PC-9 (cell line): ENCODE measurements at regions not wholly inside any gene's neighbourhood (a gene's known extent, or its start where the extent isn't known, plus 50 kb on each side); places are given as distances from the start of the nearest gene placed in this dataset.

Experiments
- BruUV-seq: library from RNA; stranded (reverse); fragments of 400-500 nt; replicated peaks from 2 replicates; lab custom pipeline; 2021; lab: Mats Ljungman, UMichigan
- CTCF ChIA-PET: fragments of 300-600 bp; sonication (Branson Sonifier 250); formaldehyde crosslinking; loops from one replicate; lab custom pipeline; 2022; ENCODE audit warnings: antibody characterized with exemption; lab: Charles Lee
- POLR2A ChIA-PET: fragments of 300-600 bp; sonication (Branson Sonifier 250); formaldehyde crosslinking; loops from one replicate; lab custom pipeline; 2022; ENCODE audit warnings: antibody characterized with exemption; ENCODE audit not compliant: unreplicated experiment; lab: Charles Lee
- DNase-seq, 2 experiments: peaks; one replicate each; pipeline versions ENCODE4 v3.0.0 to v3.0.0-alpha.2; 2015 to 2022; ENCODE audit warnings: mixed read lengths in 1 of 2
- H2AFZ ChIP-seq: fragments of 200-600 bp; sonication (generic); 2 replicates; pipeline ENCODE4 v1.8.1; 2017; ENCODE audit warnings: antibody characterized with exemption
- H3F3A ChIP-seq: fragments of 200-600 bp; sonication (generic); 2 replicates; pipeline ENCODE4 v1.8.1; 2017; ENCODE audit warnings: antibody characterized with exemption, mild to moderate bottlenecking, low read depth; ENCODE audit not compliant: insufficient read depth
- H3K27ac ChIP-seq: fragments of 200-600 bp; sonication (generic); 2 replicates; pipeline ENCODE4 v1.6.1; 2016; ENCODE audit warnings: mixed run types
- H3K27me3 ChIP-seq: fragments of 200-600 bp; sonication (generic); 2 replicates; pipeline ENCODE4 v1.6.1; 2016; ENCODE audit warnings: low read depth, mixed run types; ENCODE audit not compliant: insufficient read depth
- H3K36me3 ChIP-seq: fragments of 200-600 bp; sonication (generic); 2 replicates; pipeline ENCODE4 v1.6.1; 2016; ENCODE audit warnings: low read depth, mixed run types
- H3K4me1 ChIP-seq: fragments of 200-600 bp; sonication (generic); replicated peaks from 2 replicates; pipeline ENCODE4 v1.6.1; 2016; ENCODE audit warnings: mixed run types; ENCODE audit not compliant: insufficient read depth
- H3K4me2 ChIP-seq: fragments of 200-600 bp; sonication (generic); 2 replicates; pipeline ENCODE4 v1.6.1; 2017; ENCODE audit warnings: mixed run types
- H3K4me3 ChIP-seq: fragments of 200-600 bp; sonication (generic); 2 replicates; pipeline ENCODE4 v1.6.1; 2016; ENCODE audit warnings: mixed run types
- H3K79me2 ChIP-seq: fragments of 200-600 bp; sonication (generic); 2 replicates; pipeline ENCODE4 v1.6.1; 2017; ENCODE audit warnings: low read depth, mixed run types
- H3K9me2 ChIP-seq: fragments of 200-600 bp; sonication (generic); 2 replicates; pipeline ENCODE4 v1.8.1; 2017; ENCODE audit warnings: mild to moderate bottlenecking; ENCODE audit not compliant: insufficient read depth
- H3K9me3 ChIP-seq: fragments of 200-600 bp; sonication (generic); 2 replicates; pipeline ENCODE4 v1.8.1; 2016; ENCODE audit warnings: low read depth; ENCODE audit not compliant: insufficient read depth
- H4K20me1 ChIP-seq: fragments of 200-600 bp; sonication (generic); 2 replicates; pipeline ENCODE4 v1.8.1; 2017; ENCODE audit not compliant: insufficient read depth
- EZH2 ChIP-seq: fragments of 200-600 bp; sonication (generic); IDR thresholded peaks from 2 replicates; pipeline ENCODE4 v1.8.0; 2017; ENCODE audit warnings: antibody characterized with exemption, low read depth
- intact Hi-C: fragments of 100-400 bp; cut with micrococcal nuclease; formaldehyde crosslinking; loops from one replicate; pipeline ENCODE4 v1.10.0; 2022; ENCODE audit not compliant: unreplicated experiment
- TF ChIP-seq, protein P1 (sequence below): fragments of 200-600 bp; sonication (generic); conservative IDR thresholded peaks from 2 replicates; pipeline ENCODE4 v1.6.1; 2017; ENCODE audit warnings: mixed run types, antibody characterized with exemption, mild to moderate bottlenecking, moderate library complexity

DNA sequence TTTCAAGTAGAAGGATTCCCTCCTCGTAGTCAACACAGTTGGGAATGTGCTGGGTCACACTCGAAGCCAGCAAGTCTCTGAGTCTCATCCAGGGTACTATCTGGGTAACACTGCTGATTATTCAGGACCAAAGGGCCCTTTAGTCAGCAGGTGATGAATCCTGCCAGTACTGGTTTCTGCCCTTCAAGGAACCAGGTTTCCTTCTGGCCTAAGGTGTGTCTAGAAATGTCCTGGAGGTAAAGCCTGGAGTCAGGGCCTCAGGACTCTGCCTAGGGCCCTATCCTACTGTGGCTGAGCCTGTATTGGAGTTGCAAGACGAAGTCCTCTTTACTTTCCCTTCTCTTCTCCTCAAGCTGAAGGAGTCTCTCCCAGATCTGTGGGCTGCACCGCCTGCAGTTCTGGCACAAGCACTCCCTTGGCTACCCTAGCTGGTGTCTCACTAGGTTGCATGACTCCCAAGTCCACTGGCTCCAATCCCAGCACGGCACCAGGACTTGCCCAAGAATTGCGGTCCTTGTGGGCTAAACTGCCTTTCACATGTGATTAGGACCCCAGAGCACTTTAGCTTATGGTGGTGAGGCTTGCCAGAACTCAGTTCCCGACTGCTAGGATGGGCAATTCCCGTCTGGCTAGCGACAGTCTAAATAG lies 193.7 kb upstream of the PDE3A start:
- TF ChIP-seq, protein P1, sequence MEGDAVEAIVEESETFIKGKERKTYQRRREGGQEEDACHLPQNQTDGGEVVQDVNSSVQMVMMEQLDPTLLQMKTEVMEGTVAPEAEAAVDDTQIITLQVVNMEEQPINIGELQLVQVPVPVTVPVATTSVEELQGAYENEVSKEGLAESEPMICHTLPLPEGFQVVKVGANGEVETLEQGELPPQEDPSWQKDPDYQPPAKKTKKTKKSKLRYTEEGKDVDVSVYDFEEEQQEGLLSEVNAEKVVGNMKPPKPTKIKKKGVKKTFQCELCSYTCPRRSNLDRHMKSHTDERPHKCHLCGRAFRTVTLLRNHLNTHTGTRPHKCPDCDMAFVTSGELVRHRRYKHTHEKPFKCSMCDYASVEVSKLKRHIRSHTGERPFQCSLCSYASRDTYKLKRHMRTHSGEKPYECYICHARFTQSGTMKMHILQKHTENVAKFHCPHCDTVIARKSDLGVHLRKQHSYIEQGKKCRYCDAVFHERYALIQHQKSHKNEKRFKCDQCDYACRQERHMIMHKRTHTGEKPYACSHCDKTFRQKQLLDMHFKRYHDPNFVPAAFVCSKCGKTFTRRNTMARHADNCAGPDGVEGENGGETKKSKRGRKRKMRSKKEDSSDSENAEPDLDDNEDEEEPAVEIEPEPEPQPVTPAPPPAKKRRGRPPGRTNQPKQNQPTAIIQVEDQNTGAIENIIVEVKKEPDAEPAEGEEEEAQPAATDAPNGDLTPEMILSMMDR, result no peak
- TF ChIP-seq EZH2, result no peak
- Histone ChIP-seq H3F3A (no peaks in the 10 kb centered on the region), H4K20me1 (no peaks in the 10 kb centered on the region), H3K9me2 (0 out of 2 replicates have a peak, but pooled peaks cover 3% of the 10 kb centered on the region), H3K36me3 (no peaks in the 10 kb centered on the region), H3K4me2 (no peak overlapping the region), H3K79me2 (no peaks in the 10 kb centered on the region), H3K27ac (no peak overlapping the region), H3K27me3 (no peaks in the 10 kb centered on the region), H3K4me3 (no peak overlapping the region), H3K4me1 (no peaks in the 10 kb centered on the region), H2AFZ (no peak overlapping the region), H3K9me3 (no peaks in the 10 kb centered on the region)
- ChIA-PET CTCF (no interaction called here), POLR2A (no interaction called here)
- no peak for DNase-seq
- no TSS peak for BruUV-seq
- intact Hi-C loops, result no loop called here

DNA sequence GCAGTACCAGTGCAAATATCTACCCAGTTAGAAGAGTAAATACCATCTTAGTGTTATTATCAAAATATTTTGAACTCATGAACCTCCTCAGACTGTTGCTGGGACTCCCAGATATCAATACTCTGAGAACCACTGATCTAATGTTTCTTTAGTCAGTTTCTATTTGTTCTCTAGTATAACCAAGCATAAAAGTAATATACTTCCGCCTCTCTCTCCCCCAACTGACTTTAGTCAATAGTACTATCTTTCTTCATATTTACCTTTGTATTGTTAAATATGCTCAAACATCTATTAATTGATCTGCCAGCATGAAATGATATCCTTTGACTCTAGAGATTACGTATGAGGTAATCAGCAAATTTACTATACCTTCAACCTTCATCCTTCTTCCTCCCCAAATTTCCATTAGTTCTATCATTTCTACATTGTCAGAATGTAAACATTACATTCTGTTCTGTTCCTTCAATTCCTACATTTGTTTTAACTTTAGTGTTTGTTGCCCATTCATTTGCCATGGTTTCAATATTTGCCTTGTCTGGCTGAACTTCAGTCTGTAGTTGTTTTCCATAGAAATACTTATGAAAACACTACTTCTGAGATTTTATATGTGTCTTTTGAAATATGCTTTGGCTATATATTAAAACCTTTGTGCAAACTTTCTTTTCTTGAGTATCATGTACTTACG lies 192.5 kb upstream of the PDE3A start:
- Histone ChIP-seq H3K4me2 (no peak overlapping the region), H3K9me2 (0 out of 2 replicates have a peak, but pooled peaks cover 3% of the 10 kb centered on the region), H2AFZ (no peak overlapping the region), H3K4me1 (no peaks in the 10 kb centered on the region), H4K20me1 (no peaks in the 10 kb centered on the region), H3K27ac (no peak overlapping the region), H3K4me3 (no peak overlapping the region), H3F3A (no peaks in the 10 kb centered on the region), H3K79me2 (no peaks in the 10 kb centered on the region), H3K9me3 (no peaks in the 10 kb centered on the region), H3K36me3 (no peaks in the 10 kb centered on the region), H3K27me3 (no peaks in the 10 kb centered on the region)
- POLR2A ChIA-PET, result no interaction called here
- DNase-seq, result no peak
- intact Hi-C loops, result no loop called here
- BruUV-seq, result no TSS peak
- no peak for TF ChIP-seq EZH2
- TF ChIP-seq, protein P1, result no peak
- CTCF ChIA-PET, result no interaction called here

DNA sequence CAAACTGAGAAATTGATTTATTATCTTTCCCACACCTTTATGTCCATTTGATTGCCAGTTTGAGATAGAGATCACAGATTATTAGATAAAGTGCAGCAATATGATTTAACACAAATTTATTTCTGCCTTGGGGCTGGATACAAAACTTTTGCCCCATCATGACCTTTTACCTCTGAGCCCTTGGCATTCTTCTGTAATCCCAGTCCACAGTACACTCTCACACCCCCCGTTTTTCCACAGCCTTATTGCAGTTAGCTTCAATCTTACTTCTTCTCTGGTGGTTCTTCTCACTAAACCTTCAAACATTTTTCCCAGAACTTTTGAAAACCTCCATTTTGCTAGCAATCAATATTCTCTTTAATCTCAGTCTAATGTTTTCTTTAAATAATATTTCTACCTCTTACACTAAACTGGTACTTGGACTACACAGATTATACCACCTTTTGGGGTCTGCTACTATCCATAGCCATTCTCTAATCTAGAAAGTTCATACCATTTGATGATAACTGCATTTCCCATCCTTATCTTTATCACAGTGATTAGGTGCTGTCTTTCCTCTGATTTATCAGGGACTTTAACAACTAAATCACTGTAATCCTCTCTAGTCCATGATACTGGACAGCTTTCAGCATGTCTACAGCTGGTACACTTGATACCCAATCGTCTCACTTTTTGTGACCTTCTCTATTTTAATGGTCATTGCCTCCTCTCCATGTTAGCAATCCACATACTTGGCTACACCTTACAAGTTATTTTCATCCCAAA lies 186.7 kb upstream of the PDE3A start:
- intact Hi-C loops, result no loop called here
- BruUV-seq, result no TSS peak
- H3K27me3 ChIP-seq, result no peaks in the 10 kb centered on the region
- CTCF ChIA-PET, result no interaction called here
- no peaks in the 10 kb centered on the region for H3K9me2 ChIP-seq
- POLR2A ChIA-PET, result no interaction called here
- H3K4me2 ChIP-seq, result no peak overlapping the region
- no peak overlapping the region for H2AFZ ChIP-seq
- no peaks in the 10 kb centered on the region for H3F3A ChIP-seq
- DNase-seq, result no peak
- H3K36me3 ChIP-seq, result no peaks in the 10 kb centered on the region
- H4K20me1 ChIP-seq, result no peaks in the 10 kb centered on the region
- H3K4me3 ChIP-seq, result no peak overlapping the region
- no peak overlapping the region for H3K27ac ChIP-seq
- no peaks in the 10 kb centered on the region for H3K4me1 ChIP-seq
- H3K9me3 ChIP-seq, result no peaks in the 10 kb centered on the region
- no peaks in the 10 kb centered on the region for H3K79me2 ChIP-seq
- no peak for TF ChIP-seq EZH2
- TF ChIP-seq, protein P1, result no peak
